ENCODE measurements at regions not wholly inside any gene's neighbourhood (a gene's known extent, or its start where the extent isn't known, plus 50 kb on each side); places are given as distances from the start of the nearest gene placed in this dataset.
"Not testable (repeated sequence)": the region's sequence is repeated elsewhere in the genome, so short reads cannot be mapped to it uniquely, and the experiment has no call there.

- peak in 1 of 2 donors; percentile 17 for DNase-seq
Observed at GRCh38 chr5:174453690-174454089, 270.7 kb upstream of the MSX2 start.

GRCh38 chr5:174454464-174454863, 269.9 kb upstream of the MSX2 start:
- DNase-seq, result peak in 1 of 2 donors; percentile 60

GRCh38 chr5:174454890-174455289, 269.5 kb upstream of the MSX2 start:
- no peak for DNase-seq

- DNase-seq, result no peak
Observed at GRCh38 chr5:174455301-174455700, 269.1 kb upstream of the MSX2 start.

GRCh38 chr5:174457141-174457678, 267.2 kb upstream of the MSX2 start:
- DNase-seq, result no peak

- no peak for DNase-seq
Observed at GRCh38 chr5:174459071-174459702, 265.2 kb upstream of the MSX2 start.

- DNase-seq, result no peak
Observed at GRCh38 chr5:174459832-174460448, 264.4 kb upstream of the MSX2 start.

- DNase-seq, result no peak
Observed at GRCh38 chr5:174462129-174462528, 262.3 kb upstream of the MSX2 start.

- DNase-seq, result no peak
Observed at GRCh38 chr5:174464504-174465165, 259.7 kb upstream of the MSX2 start.

- not testable (repeated sequence) for DNase-seq
Observed at GRCh38 chr5:174471528-174471927, 252.9 kb upstream of the MSX2 start.

GRCh38 chr5:174472956-174473355, 251.4 kb upstream of the MSX2 start:
- DNase-seq, result no peak

- DNase-seq, result not testable (repeated sequence)
Observed at GRCh38 chr5:174476001-174476400, 248.4 kb upstream of the MSX2 start.

- DNase-seq, result no peak
Observed at GRCh38 chr5:174479325-174479724, 245.1 kb upstream of the MSX2 start.

GRCh38 chr5:174481737-174482136, 242.6 kb upstream of the MSX2 start:
- no peak for DNase-seq

GRCh38 chr5:174482607-174483024, 241.8 kb upstream of the MSX2 start:
- no peak for DNase-seq

GRCh38 chr5:174483411-174483810, 241.0 kb upstream of the MSX2 start:
- no peak for DNase-seq

- no peak for DNase-seq
Observed at GRCh38 chr5:174489215-174489614, 235.2 kb upstream of the MSX2 start.

- no peak for DNase-seq
Observed at GRCh38 chr5:174489920-174490597, 234.3 kb upstream of the MSX2 start.

- DNase-seq, result no peak
Observed at GRCh38 chr5:174490728-174491127, 233.7 kb upstream of the MSX2 start.

GRCh38 chr5:174491265-174491664, 233.1 kb upstream of the MSX2 start:
- no peak for DNase-seq

GRCh38 chr5:174491761-174492350, 232.5 kb upstream of the MSX2 start:
- no peak for DNase-seq

- no peak for DNase-seq
Observed at GRCh38 chr5:174493530-174493929, 230.9 kb upstream of the MSX2 start.

- DNase-seq, result not testable (repeated sequence)
Observed at GRCh38 chr5:174497939-174498338, 226.4 kb upstream of the MSX2 start.
